ENCODE measurements at regions not wholly inside any gene's neighbourhood (a gene's known extent, or its start where the extent isn't known, plus 50 kb on each side); places are given as distances from the start of the nearest gene placed in this dataset.

DNA sequence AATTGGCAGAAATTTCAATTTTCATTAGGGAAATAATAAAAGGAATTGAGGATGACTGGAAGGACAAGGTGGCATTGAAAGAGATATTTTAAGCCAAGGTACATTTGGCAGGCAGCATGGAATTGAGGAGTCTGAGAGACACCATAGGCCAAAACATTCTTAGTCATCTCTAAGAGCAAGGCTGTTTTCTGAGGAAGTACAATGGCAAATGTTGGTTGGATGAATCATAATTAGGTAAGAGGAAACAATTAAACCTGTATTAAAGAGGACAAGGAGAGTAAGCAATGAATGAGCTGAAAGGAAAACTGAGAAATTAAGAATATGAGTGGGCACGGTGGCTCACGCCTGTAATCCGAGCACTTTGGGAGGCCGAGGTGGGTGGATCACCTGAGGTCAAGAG, 86.3 kb downstream of the MRPL32 start:
- CTCF ChIA-PET = no interaction called here
- Histone ChIP-seq H3K27ac (ENCODE audit: low read length) (no peak overlapping the region), H3K9me3 (ENCODE audit: control insufficient read depth, insufficient read depth, low read depth, low read length) (no peaks in the 10 kb centered on the region), H3K4me3 (ENCODE audit: low read depth in 2 of 2, low read length in 2 of 2) (no peak overlapping the region), H3K27me3 (ENCODE audit: control insufficient read depth, insufficient read depth, low read length) (no peaks in the 10 kb centered on the region; the same call in 1 of the 2 replicates), H3K4me1 (ENCODE audit: control insufficient read depth, insufficient read depth, low read length) (no peaks in the 10 kb centered on the region), H3K36me3 (ENCODE audit: control insufficient read depth, insufficient read depth, low read length) (no peaks in the 10 kb centered on the region)
- intact Hi-C loops (cut with micrococcal nuclease; ENCODE audit: unreplicated experiment) (no loop called here), in situ Hi-C loops (cut with HindIII; ENCODE audit: low pct_unique_long_range_greater_than_20kb, low sequenced_read_pairs) (no loop called here)
- POLR2A ChIA-PET = no interaction called here
- TF ChIP-seq TCF7L2 (IDR thresholded peaks at IDR 0.05; ENCODE audit: low read depth, low read length) (no peak), POLR2AphosphoS5 (IDR thresholded peaks at IDR 0.05; ENCODE audit: low read depth, low read length) (no peak)
- BruUV-seq (replicated peaks) = no TSS peak
- no peak for DNase-seq (ENCODE audit: low read depth, low spot score)
- ATAC-seq = no peak

DNA sequence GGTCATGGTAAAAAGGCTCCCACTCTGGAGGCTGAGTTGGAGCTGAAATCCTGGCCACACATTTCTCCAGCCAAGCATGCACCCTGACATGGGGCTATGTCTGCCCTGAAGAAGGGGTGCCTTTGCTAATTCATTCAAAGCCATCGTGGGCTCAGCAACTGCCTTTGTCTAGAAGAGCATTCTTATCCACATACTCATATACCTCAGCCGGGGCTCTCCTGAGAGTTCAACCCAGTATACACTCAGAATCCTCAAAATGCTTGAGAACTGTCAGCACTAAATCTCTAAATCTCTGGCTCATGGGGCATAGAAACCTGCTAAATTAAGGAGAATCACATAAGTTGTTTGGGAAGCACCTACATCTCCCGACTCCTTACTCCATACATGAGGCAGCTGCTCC, 89.3 kb downstream of the MRPL32 start:
- POLR2A ChIA-PET = no interaction called here
- Histone ChIP-seq H3K27me3 (ENCODE audit: control insufficient read depth, insufficient read depth, low read length) (no peaks in the 10 kb centered on the region; the same call in 1 of the 2 replicates), H3K4me3 (ENCODE audit: low read depth in 2 of 2, low read length in 2 of 2) (no peak overlapping the region), H3K27ac (ENCODE audit: low read length) (no peak overlapping the region), H3K36me3 (ENCODE audit: control insufficient read depth, insufficient read depth, low read length) (no peaks in the 10 kb centered on the region), H3K9me3 (ENCODE audit: control insufficient read depth, insufficient read depth, low read depth, low read length) (no peaks in the 10 kb centered on the region), H3K4me1 (ENCODE audit: control insufficient read depth, insufficient read depth, low read length) (no peaks in the 10 kb centered on the region)
- in situ Hi-C loops (cut with HindIII; ENCODE audit: low pct_unique_long_range_greater_than_20kb, low sequenced_read_pairs) (no loop called here), intact Hi-C loops (cut with micrococcal nuclease; ENCODE audit: unreplicated experiment) (no loop called here)
- TF ChIP-seq, protein P1, sequence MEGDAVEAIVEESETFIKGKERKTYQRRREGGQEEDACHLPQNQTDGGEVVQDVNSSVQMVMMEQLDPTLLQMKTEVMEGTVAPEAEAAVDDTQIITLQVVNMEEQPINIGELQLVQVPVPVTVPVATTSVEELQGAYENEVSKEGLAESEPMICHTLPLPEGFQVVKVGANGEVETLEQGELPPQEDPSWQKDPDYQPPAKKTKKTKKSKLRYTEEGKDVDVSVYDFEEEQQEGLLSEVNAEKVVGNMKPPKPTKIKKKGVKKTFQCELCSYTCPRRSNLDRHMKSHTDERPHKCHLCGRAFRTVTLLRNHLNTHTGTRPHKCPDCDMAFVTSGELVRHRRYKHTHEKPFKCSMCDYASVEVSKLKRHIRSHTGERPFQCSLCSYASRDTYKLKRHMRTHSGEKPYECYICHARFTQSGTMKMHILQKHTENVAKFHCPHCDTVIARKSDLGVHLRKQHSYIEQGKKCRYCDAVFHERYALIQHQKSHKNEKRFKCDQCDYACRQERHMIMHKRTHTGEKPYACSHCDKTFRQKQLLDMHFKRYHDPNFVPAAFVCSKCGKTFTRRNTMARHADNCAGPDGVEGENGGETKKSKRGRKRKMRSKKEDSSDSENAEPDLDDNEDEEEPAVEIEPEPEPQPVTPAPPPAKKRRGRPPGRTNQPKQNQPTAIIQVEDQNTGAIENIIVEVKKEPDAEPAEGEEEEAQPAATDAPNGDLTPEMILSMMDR (IDR thresholded peaks at IDR 0.05) = no peak
- no peak for TF ChIP-seq POLR2AphosphoS5 (IDR thresholded peaks at IDR 0.05; ENCODE audit: low read depth, low read length)
- no peak for TF ChIP-seq TCF7L2 (IDR thresholded peaks at IDR 0.05; ENCODE audit: low read depth, low read length)
- no peak for TF ChIP-seq SIN3A (IDR thresholded peaks at IDR 0.05; ENCODE audit: borderline replicate concordance, insufficient read depth, low read depth, low read length)
- CTCF ChIA-PET = no interaction called here
- no TSS peak for BruUV-seq (replicated peaks)
- DNase-seq (ENCODE audit: low read depth, low spot score) (no peak), ATAC-seq (no peak)

DNA sequence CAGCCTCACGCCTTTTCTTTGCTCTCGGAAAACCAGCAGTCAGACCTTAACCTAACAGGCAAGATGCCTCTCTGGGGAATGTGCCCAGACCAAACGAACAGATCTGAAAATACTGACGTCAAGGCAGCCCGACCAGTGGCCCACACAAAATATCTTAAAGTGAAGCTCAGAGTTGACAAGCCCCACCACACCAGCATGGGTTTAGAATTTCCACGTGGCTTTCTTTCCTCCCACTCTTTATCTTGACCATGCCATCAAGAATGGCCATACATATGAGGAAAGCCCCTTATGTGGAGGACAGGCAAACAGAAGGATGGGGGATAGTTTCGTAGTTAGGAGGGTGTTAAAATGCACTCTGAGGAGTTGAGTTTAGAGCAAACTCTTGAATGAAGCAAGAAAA, 89.8 kb downstream of the MRPL32 start:
- CTCF ChIA-PET = no interaction called here
- H3K27me3 ChIP-seq (ENCODE audit: control insufficient read depth, insufficient read depth, low read length) = no peaks in the 10 kb centered on the region

More for the DNA sequence above, 89.8 kb downstream of the MRPL32 start:
- Histone ChIP-seq H3K4me1 (ENCODE audit: control insufficient read depth, insufficient read depth, low read length) (no peaks in the 10 kb centered on the region), H3K27ac (ENCODE audit: low read length) (no peak overlapping the region), H3K9me3 (ENCODE audit: control insufficient read depth, insufficient read depth, low read depth, low read length) (no peaks in the 10 kb centered on the region), H3K4me3 (ENCODE audit: low read depth in 2 of 2, low read length in 2 of 2) (no peak overlapping the region), H3K36me3 (ENCODE audit: control insufficient read depth, insufficient read depth, low read length) (no peaks in the 10 kb centered on the region)
- no peak for ATAC-seq
- TF ChIP-seq, protein P2, sequence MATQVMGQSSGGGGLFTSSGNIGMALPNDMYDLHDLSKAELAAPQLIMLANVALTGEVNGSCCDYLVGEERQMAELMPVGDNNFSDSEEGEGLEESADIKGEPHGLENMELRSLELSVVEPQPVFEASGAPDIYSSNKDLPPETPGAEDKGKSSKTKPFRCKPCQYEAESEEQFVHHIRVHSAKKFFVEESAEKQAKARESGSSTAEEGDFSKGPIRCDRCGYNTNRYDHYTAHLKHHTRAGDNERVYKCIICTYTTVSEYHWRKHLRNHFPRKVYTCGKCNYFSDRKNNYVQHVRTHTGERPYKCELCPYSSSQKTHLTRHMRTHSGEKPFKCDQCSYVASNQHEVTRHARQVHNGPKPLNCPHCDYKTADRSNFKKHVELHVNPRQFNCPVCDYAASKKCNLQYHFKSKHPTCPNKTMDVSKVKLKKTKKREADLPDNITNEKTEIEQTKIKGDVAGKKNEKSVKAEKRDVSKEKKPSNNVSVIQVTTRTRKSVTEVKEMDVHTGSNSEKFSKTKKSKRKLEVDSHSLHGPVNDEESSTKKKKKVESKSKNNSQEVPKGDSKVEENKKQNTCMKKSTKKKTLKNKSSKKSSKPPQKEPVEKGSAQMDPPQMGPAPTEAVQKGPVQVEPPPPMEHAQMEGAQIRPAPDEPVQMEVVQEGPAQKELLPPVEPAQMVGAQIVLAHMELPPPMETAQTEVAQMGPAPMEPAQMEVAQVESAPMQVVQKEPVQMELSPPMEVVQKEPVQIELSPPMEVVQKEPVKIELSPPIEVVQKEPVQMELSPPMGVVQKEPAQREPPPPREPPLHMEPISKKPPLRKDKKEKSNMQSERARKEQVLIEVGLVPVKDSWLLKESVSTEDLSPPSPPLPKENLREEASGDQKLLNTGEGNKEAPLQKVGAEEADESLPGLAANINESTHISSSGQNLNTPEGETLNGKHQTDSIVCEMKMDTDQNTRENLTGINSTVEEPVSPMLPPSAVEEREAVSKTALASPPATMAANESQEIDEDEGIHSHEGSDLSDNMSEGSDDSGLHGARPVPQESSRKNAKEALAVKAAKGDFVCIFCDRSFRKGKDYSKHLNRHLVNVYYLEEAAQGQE (IDR thresholded peaks at IDR 0.05; ENCODE audit: insufficient read depth in 1 of 2, low read depth in 2 of 2, low read length in 1 of 2) = no peak
- TF ChIP-seq POLR2AphosphoS5 (IDR thresholded peaks at IDR 0.05; ENCODE audit: low read depth, low read length) = no peak
- no peak for TF ChIP-seq SIN3A (IDR thresholded peaks at IDR 0.05; ENCODE audit: borderline replicate concordance, insufficient read depth, low read depth, low read length)
- TF ChIP-seq, protein P1 (IDR thresholded peaks at IDR 0.05) = no peak
- no peak for TF ChIP-seq TCF7L2 (IDR thresholded peaks at IDR 0.05; ENCODE audit: low read depth, low read length)
- POLR2A ChIA-PET = no interaction called here
- DNase-seq (ENCODE audit: low read depth, low spot score) = no peak
- in situ Hi-C loops (cut with HindIII; ENCODE audit: low pct_unique_long_range_greater_than_20kb, low sequenced_read_pairs) (no loop called here), intact Hi-C loops (cut with micrococcal nuclease; ENCODE audit: unreplicated experiment) (no loop called here)
- no TSS peak for BruUV-seq (replicated peaks)
